ENCODE measurements at regions not wholly inside any gene's neighbourhood (a gene's known extent, or its start where the extent isn't known, plus 50 kb on each side); places are given as distances from the start of the nearest gene placed in this dataset.

DNA sequence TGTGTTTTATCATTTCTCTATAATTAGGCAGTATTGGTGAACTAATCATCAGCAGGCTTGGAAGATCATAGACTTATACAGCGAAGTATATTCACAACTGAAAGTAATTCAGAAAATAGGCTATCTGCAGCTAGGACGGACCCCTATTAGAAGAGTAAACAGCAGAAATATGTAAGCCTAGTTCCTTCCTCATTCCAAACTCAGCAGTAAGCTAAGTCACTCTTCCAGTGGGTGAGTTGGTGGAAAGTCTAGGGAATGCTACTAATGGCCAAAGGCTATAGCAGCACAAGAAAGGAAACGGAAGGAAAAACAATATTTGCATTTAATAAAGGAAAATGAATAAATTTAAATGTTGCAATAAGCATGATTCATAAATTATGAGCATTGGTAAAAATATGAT, 918.1 kb upstream of the TMPRSS15 start:
- no peak for DNase-seq
- WGBS, 2 donors = 61 to 64% methylated on average over 3 of the region's 3 CpGs

DNA sequence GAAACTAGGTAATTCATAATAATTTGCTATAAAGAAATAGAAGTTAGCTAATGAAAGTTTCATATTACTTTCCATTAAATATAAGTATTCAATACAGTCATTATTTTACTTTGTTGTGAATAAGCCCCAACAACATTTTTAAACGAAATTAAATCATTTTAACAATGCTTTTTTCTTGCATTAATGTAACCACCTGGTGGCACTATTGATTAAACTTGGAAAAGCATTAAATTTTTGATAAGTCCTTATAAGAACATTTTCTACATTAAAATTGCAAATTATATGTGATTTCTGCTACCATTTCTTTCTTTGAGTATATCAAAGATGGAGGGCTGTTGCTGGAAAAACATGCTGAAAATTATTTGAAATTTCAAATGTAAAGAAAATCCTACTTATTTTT, 918.8 kb upstream of the TMPRSS15 start:
- no peaks in the 10 kb centered on the region for H3K27me3 ChIP-seq (ENCODE audit: control insufficient read depth in 3 of 3, insufficient read depth in 3 of 3, low read length in 2 of 3)
- H3K9ac ChIP-seq (ENCODE audit: insufficient read depth in 1 of 2, low read length in 2 of 2) = no peak overlapping the region
- DNase-seq (peak in 2 of 3 donors; percentile 7 to 12), ATAC-seq (ENCODE audit: insufficient read depth, low FRiP score) (no peak)
- TF ChIP-seq, protein P1, sequence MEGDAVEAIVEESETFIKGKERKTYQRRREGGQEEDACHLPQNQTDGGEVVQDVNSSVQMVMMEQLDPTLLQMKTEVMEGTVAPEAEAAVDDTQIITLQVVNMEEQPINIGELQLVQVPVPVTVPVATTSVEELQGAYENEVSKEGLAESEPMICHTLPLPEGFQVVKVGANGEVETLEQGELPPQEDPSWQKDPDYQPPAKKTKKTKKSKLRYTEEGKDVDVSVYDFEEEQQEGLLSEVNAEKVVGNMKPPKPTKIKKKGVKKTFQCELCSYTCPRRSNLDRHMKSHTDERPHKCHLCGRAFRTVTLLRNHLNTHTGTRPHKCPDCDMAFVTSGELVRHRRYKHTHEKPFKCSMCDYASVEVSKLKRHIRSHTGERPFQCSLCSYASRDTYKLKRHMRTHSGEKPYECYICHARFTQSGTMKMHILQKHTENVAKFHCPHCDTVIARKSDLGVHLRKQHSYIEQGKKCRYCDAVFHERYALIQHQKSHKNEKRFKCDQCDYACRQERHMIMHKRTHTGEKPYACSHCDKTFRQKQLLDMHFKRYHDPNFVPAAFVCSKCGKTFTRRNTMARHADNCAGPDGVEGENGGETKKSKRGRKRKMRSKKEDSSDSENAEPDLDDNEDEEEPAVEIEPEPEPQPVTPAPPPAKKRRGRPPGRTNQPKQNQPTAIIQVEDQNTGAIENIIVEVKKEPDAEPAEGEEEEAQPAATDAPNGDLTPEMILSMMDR (IDR thresholded peaks at IDR 0.05; ENCODE audit: control extremely low read depth, extremely low read depth) = no peak
- H3K4me3 ChIP-seq = no peak overlapping the region
- H3K9me3 ChIP-seq (ENCODE audit: control insufficient read depth in 4 of 4, insufficient read depth in 3 of 4, low read length in 3 of 4) = peaks cover 0 to under 1% (median 0%) of the 10 kb centered on the region in 4 donors
- H3K4me1 ChIP-seq (ENCODE audit: control insufficient read depth in 5 of 5, insufficient read depth in 5 of 5, low read length in 5 of 5) = no peaks in the 10 kb centered on the region
- H3K36me3 ChIP-seq (ENCODE audit: control insufficient read depth in 4 of 4, insufficient read depth in 4 of 4, low read length in 4 of 4) = no peaks in the 10 kb centered on the region
- WGBS, 2 donors = 26 to 30% methylated on average over 1 of the region's 1 CpG
- no peak overlapping the region for H3K27ac ChIP-seq (ENCODE audit: low read depth in 1 of 2, low read length in 1 of 2)

More for the DNA sequence above, 918.1 kb upstream of the TMPRSS15 start:
- no peak overlapping the region for H3K27ac ChIP-seq (ENCODE audit: low read depth in 1 of 2, low read length in 1 of 2)
- peaks cover 0 to 7% (median 0%) of the 10 kb centered on the region in 4 donors for H3K9me3 ChIP-seq (ENCODE audit: control insufficient read depth in 4 of 4, insufficient read depth in 3 of 4, low read length in 3 of 4)
- TF ChIP-seq, protein P1 (IDR thresholded peaks at IDR 0.05; ENCODE audit: control extremely low read depth, extremely low read depth) = no peak
- H3K36me3 ChIP-seq (ENCODE audit: control insufficient read depth in 4 of 4, insufficient read depth in 4 of 4, low read length in 4 of 4) = no peaks in the 10 kb centered on the region
- no peak for ATAC-seq (ENCODE audit: insufficient read depth, low FRiP score)
- no peaks in the 10 kb centered on the region for H3K27me3 ChIP-seq (ENCODE audit: control insufficient read depth in 3 of 3, insufficient read depth in 3 of 3, low read length in 2 of 3)
- H3K4me3 ChIP-seq = no peak overlapping the region
- H3K9ac ChIP-seq (ENCODE audit: insufficient read depth in 1 of 2, low read length in 2 of 2) = no peak overlapping the region
- no peaks in the 10 kb centered on the region for H3K4me1 ChIP-seq (ENCODE audit: control insufficient read depth in 5 of 5, insufficient read depth in 5 of 5, low read length in 5 of 5)

DNA sequence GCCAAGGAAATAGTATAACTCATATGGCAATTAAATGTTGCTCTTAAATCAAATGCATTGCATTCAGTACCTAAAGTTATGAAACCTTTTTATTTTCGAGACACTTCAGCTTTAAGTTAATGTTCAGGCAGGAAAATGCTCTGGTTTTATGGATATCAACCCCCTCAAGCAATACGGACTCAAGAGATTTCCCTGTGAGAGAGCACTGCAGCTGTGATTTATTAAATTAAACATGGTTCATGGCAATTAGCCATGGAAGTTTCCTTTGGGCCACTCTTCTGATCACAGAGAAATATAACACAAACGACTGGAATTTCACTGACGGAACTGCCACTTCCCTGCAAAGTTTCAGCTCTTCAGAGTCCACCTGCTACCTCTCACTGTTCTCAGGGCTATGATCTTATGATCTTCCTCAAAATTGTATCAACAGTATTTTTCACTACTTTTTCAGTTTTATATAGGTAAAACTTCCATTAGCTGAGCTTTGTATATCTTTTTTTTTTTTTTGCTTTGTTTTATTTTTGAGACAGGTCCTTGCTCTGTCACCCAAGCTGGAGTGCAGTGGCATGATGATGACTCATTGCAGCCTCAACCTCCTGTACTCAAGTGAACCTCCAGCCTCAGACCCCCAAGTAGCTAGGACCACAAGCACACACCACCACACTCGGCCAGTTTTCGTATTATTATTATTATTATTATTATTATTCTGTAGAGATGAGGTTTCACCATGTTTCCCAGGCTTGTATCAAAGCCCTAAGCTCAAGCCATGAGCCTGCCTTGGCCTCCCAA, 923.1 kb upstream of the TMPRSS15 start:
- Histone ChIP-seq H3K36me3 (ENCODE audit: control insufficient read depth in 4 of 4, insufficient read depth in 4 of 4, low read length in 4 of 4) (no peaks in the 10 kb centered on the region), H3K27ac (ENCODE audit: low read depth in 1 of 2, low read length in 1 of 2) (no peak overlapping the region), H3K9ac (ENCODE audit: insufficient read depth in 1 of 2, low read length in 2 of 2) (no peak overlapping the region), H3K9me3 (ENCODE audit: control insufficient read depth in 4 of 4, insufficient read depth in 3 of 4, low read length in 3 of 4) (no peaks in the 10 kb centered on the region), H3K27me3 (ENCODE audit: control insufficient read depth in 3 of 3, insufficient read depth in 3 of 3, low read length in 2 of 3) (no peaks in the 10 kb centered on the region), H3K4me1 (ENCODE audit: control insufficient read depth in 5 of 5, insufficient read depth in 5 of 5, low read length in 5 of 5) (no peaks in the 10 kb centered on the region), H3K4me3 (no peak overlapping the region)
- 77 to 81% methylated on average over 6 of the region's 6 CpGs for WGBS, 2 donors
- DNase-seq (no peak), ATAC-seq (ENCODE audit: insufficient read depth, low FRiP score) (no peak)
- TF ChIP-seq, protein P1 (IDR thresholded peaks at IDR 0.05; ENCODE audit: control extremely low read depth, extremely low read depth) = no peak

Data from lung (tissue), 11 donors.